Calu3 (cell line): ENCODE measurements at regions not wholly inside any gene's neighbourhood (a gene's known extent, or its start where the extent isn't known, plus 50 kb on each side); places are given as distances from the start of the nearest gene placed in this dataset.

Experiments
- BruUV-seq: library from RNA; stranded (reverse); fragments of 400-500 nt; replicated peaks from 2 replicates; lab custom pipeline; 2021; lab: Mats Ljungman, UMichigan
- CTCF ChIA-PET: fragments of 300-600 bp; sonication (Branson Sonifier 250); formaldehyde crosslinking; loops from one replicate; lab custom pipeline; 2022; ENCODE audit warnings: antibody characterized with exemption; lab: Charles Lee
- DNase-seq: peaks from one replicate; pipeline ENCODE4 v3.0.0; 2022
- H3K27ac Mint-ChIP-seq: one replicate; pipeline ENCODE4 v1.8.0; 2022; ENCODE audit warnings: mixed read lengths; ENCODE audit not compliant: unreplicated experiment
- H3K27me3 Mint-ChIP-seq: one replicate; pipeline ENCODE4 v1.8.0; 2022; ENCODE audit warnings: mixed read lengths; ENCODE audit not compliant: unreplicated experiment
- H3K36me3 Mint-ChIP-seq: one replicate; pipeline ENCODE4 v1.8.0; 2022; ENCODE audit warnings: mild to moderate bottlenecking, moderate library complexity, mixed read lengths; ENCODE audit not compliant: insufficient read depth, unreplicated experiment
- H3K4me1 Mint-ChIP-seq: one replicate; pipeline ENCODE4 v1.8.0; 2022; ENCODE audit warnings: mild to moderate bottlenecking, low read depth, mixed read lengths; ENCODE audit not compliant: unreplicated experiment
- H3K4me3 Mint-ChIP-seq: one replicate; pipeline ENCODE4 v1.8.0; 2022; ENCODE audit warnings: mild to moderate bottlenecking, low read depth, moderate library complexity, mixed read lengths; ENCODE audit not compliant: unreplicated experiment
- H3K9me3 Mint-ChIP-seq: one replicate; pipeline ENCODE4 v1.8.0; 2022; ENCODE audit warnings: low read depth, mixed read lengths; ENCODE audit not compliant: unreplicated experiment
- intact Hi-C: fragments of 100-400 bp; cut with micrococcal nuclease; formaldehyde crosslinking; loops from one replicate; pipeline ENCODE4 v1.10.0; 2022; ENCODE audit not compliant: unreplicated experiment
- TF ChIP-seq, protein P1 (sequence below): fragments of 200-600 bp; IDR thresholded peaks from one replicate; pipeline ENCODE4 v1.8.0; 2022; ENCODE audit warnings: antibody characterized with exemption; ENCODE audit not compliant: unreplicated experiment

DNA sequence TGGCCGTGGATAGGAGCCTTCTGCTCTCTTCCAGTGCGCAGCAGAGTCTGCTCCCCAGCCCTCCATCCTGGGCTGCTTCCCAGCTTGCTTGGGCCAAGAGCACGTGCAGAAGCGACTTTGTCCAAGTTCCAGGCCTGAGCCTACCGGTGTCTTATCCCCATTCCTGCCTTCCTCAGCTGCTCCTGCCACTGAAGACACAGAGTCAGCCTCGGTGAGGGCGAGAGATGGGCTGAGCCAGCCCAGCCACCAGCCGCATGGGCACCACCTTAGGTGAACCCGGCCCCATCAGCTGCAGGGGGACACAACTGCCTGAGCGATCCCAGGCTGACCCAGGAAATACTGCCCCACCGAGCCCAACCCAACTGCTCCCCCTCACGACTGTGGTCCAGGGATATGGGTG lies 847.8 kb downstream of the TBC1D22A start:
- H3K9me3 Mint-ChIP-seq: peaks cover 24% of the 10 kb centered on the region

DNA sequence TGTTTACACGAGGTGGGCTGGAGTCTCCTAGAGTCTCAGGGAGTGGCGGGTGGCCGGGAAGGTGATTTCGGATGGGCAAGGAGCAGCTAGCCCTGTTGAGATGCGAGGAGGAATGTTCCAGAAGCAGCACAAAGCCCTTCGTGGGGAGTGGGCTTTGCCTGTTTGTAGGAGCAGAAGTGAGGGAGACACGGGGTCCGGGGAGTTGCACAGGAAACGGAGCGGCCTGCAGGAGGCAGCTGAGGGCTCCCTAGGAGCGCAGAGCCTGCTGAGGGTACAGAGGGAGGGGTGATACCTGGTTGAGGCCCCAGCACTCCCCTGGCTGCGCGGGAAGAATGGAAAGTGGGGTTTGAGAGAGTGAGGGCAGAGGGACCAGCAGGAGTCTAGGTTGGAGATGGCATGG lies 847.2 kb downstream of the TBC1D22A start:
- H3K27ac Mint-ChIP-seq: no peak overlapping the region
- DNase-seq: no peak
- intact Hi-C loops: no loop called here
- no peaks in the 10 kb centered on the region for H3K36me3 Mint-ChIP-seq
- H3K4me3 Mint-ChIP-seq: no peak overlapping the region
- H3K4me1 Mint-ChIP-seq: no peaks in the 10 kb centered on the region
- CTCF ChIA-PET: no interaction called here
- H3K27me3 Mint-ChIP-seq: no peaks in the 10 kb centered on the region
- H3K9me3 Mint-ChIP-seq: peaks cover 21% of the 10 kb centered on the region
- no TSS peak for BruUV-seq
- TF ChIP-seq, protein P1, sequence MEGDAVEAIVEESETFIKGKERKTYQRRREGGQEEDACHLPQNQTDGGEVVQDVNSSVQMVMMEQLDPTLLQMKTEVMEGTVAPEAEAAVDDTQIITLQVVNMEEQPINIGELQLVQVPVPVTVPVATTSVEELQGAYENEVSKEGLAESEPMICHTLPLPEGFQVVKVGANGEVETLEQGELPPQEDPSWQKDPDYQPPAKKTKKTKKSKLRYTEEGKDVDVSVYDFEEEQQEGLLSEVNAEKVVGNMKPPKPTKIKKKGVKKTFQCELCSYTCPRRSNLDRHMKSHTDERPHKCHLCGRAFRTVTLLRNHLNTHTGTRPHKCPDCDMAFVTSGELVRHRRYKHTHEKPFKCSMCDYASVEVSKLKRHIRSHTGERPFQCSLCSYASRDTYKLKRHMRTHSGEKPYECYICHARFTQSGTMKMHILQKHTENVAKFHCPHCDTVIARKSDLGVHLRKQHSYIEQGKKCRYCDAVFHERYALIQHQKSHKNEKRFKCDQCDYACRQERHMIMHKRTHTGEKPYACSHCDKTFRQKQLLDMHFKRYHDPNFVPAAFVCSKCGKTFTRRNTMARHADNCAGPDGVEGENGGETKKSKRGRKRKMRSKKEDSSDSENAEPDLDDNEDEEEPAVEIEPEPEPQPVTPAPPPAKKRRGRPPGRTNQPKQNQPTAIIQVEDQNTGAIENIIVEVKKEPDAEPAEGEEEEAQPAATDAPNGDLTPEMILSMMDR: no peak

More for the DNA sequence above, 847.8 kb downstream of the TBC1D22A start:
- no TSS peak for BruUV-seq
- H3K36me3 Mint-ChIP-seq: no peaks in the 10 kb centered on the region
- intact Hi-C loops: no loop called here
- no peak overlapping the region for H3K27ac Mint-ChIP-seq
- H3K4me1 Mint-ChIP-seq: no peaks in the 10 kb centered on the region
- H3K27me3 Mint-ChIP-seq: no peaks in the 10 kb centered on the region
- CTCF ChIA-PET: no interaction called here
- DNase-seq: no peak
- no peak overlapping the region for H3K4me3 Mint-ChIP-seq
- TF ChIP-seq, protein P1: no peak

DNA sequence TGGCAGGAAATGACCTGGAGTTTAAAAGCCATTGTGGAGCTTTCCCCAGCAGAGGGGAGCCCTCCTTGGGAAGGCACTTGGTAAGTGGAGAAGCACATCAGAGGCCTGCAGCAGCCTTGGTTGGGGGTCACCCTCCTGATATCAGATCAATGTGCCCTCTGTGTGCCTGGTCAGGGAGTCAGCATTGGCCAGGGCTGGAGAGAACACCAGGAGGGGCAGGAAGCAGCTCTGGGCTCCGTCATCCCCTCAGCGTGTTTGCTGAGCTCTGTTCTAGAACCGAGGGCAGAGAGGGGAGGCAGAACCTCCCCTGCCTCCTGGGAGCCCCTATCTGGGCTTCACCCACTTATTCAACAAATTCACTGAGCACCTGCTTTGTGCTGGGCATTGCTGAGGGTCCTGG lies 846.0 kb downstream of the TBC1D22A start:
- TF ChIP-seq, protein P1: no peak
- Mint-ChIP-seq H3K27me3 (no peaks in the 10 kb centered on the region), H3K9me3 (peaks cover 23% of the 10 kb centered on the region), H3K27ac (no peak overlapping the region), H3K36me3 (no peaks in the 10 kb centered on the region), H3K4me3 (no peak overlapping the region), H3K4me1 (no peaks in the 10 kb centered on the region)
- DNase-seq: no peak
- CTCF ChIA-PET: no interaction called here
- no TSS peak for BruUV-seq
- intact Hi-C loops: no loop called here

DNA sequence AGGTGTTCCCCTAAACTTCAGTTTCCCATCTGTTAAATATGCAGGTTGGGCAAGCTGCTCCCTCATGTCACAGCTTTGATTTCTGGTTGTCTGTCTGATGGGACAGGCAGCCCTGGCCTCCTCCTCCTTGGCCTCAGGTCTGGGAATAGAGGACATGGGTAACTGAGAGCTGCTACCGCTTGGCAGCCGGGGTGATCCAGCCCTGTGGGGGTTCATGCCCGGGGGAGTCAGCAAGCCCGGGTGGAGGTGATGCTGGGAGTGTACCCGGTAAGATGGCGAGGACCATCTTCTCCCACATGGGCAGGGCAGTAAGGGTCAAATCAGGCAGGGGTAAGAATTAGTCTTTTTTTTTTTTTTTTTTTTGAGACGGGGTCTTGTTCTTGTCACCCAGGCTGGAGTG lies 845.0 kb downstream of the TBC1D22A start:
- H3K27me3 Mint-ChIP-seq: no peaks in the 10 kb centered on the region
- no TSS peak for BruUV-seq

More for the DNA sequence above, 845.0 kb downstream of the TBC1D22A start:
- Mint-ChIP-seq H3K9me3 (peaks cover 19% of the 10 kb centered on the region), H3K4me3 (no peak overlapping the region), H3K36me3 (no peaks in the 10 kb centered on the region), H3K4me1 (no peaks in the 10 kb centered on the region), H3K27ac (no peak overlapping the region)
- CTCF ChIA-PET: interaction anchor here (0.7 to 0.8 kb wide), 2 partner anchors 97 to 1815 kb away, joined by 6 to 9 read pairs; no protein-coding TSS in a partner anchor
- TF ChIP-seq, protein P1: no peak
- intact Hi-C loops: no loop called here
- DNase-seq: no peak
